ENCODE measurements at regions not wholly inside any gene's neighbourhood (a gene's known extent, or its start where the extent isn't known, plus 50 kb on each side); places are given as distances from the start of the nearest gene placed in this dataset.

- DNase-seq (no peak), ATAC-seq (ENCODE audit: low read depth) (no peak)
- H3K4me3 ChIP-seq (ENCODE audit: control extremely low read depth in 1 of 5, extremely low read depth in 1 of 5, insufficient read depth in 1 of 5, low read depth in 2 of 5, low read length in 4 of 5) = no peak overlapping the region
- H3K4me2 ChIP-seq (replicated peaks; ENCODE audit: low read depth, low read length, poor library complexity, severe bottlenecking) = no peak overlapping the region
- peaks cover 0 to 11% (median 2%) of the 10 kb centered on the region in 4 experiments for H3K27me3 ChIP-seq (replicated peaks in 1 of 4; ENCODE audit: control extremely low read depth in 1 of 4, control insufficient read depth in 3 of 4, insufficient read depth in 4 of 4, low read length in 3 of 4)
- Mint-ChIP-seq H3K9me3 (ENCODE audit: insufficient read depth) (peaks cover 26% of the 10 kb centered on the region), H3K27ac (no peak overlapping the region), H3K4me3 (no peak overlapping the region), H3K4me1 (no peaks in the 10 kb centered on the region), H3K27me3 (peaks cover 27% of the 10 kb centered on the region)
- TF ChIP-seq CTCF (IDR thresholded peaks at IDR 0.05) (no peak), EZH2 (IDR thresholded peaks at IDR 0.05; ENCODE audit: borderline replicate concordance, insufficient read depth, low read depth, low read length, poor library complexity, severe bottlenecking) (no peak)
- POLR2A ChIA-PET = no interaction called here
- no peak overlapping the region for H3K9ac ChIP-seq (ENCODE audit: low read length)
- no peak overlapping the region for H3K27ac ChIP-seq (ENCODE audit: low read length in 2 of 2)
- H3K4me1 ChIP-seq (ENCODE audit: control insufficient read depth in 2 of 2, insufficient read depth in 2 of 2, low read length in 2 of 2) = no peaks in the 10 kb centered on the region
- H4K20me1 ChIP-seq (ENCODE audit: control insufficient read depth, insufficient read depth, low read length, poor library complexity, severe bottlenecking) = no peaks in the 10 kb centered on the region
- no peak overlapping the region for H2AFZ ChIP-seq (ENCODE audit: insufficient read depth, low read depth, low read length, poor library complexity, severe bottlenecking)
- H3K9me3 ChIP-seq (ENCODE audit: control extremely low read depth in 1 of 3, control insufficient read depth in 2 of 3, insufficient read depth in 1 of 3, low read length in 2 of 3) = peaks cover 5 to 27% (median 9%) of the 10 kb centered on the region in 3 donors
- WGBS (ENCODE audit: insufficient coverage) = no CpG with 5 or more reads among the region's 1 CpG
- H3K79me2 ChIP-seq (ENCODE audit: control insufficient read depth, insufficient read depth, low read length) = no peaks in the 10 kb centered on the region
- CTCF ChIA-PET = no interaction called here
- no peaks in the 10 kb centered on the region for H3K36me3 ChIP-seq (replicated peaks in 1 of 2; ENCODE audit: control extremely low read depth in 1 of 2, control insufficient read depth in 1 of 2, extremely low read depth in 1 of 2, insufficient read depth in 2 of 2, low read length in 1 of 2)
- intact Hi-C loops (cut with micrococcal nuclease) = no loop called here
Observed at GRCh38 chr2:54365661-54366060, 90.5 kb upstream of the SPTBN1 start.

DNA sequence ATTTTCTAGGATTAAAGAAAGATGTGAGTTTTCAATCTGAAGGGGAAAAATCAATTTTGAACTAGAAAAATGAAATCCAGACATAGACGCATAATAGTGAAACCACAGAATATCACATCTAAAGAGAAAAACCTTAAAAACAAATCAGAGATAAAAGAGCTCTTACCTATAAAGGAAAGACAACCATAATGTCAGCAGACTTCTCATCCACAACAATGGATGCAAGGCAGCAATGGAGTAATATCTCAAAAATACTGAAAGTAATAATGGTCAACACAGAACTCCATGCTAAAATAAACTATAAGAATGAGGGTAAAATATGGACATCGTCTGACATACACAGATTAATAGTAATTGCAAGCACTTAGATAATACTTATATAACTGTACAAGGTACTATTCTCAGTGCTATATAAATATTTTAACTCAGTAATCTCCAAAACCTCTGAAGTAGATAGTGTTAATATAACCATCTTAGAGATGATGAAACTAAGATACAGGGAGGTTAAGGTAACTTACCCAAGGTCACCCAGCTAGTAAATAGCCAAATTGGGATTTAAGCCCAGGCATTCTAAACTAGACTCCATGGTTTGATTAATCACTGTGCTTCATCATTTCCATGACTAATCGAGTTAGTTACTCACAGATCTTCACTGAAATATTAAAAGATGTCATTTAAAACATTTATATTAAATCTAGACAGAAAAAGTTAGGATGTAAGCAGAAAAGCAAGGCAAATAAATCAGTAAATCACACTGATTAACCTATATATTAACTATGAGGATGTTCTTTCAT, 89.4 kb upstream of the SPTBN1 start:
- CTCF ChIA-PET = no interaction called here

More for the DNA sequence above, 89.4 kb upstream of the SPTBN1 start:
- Mint-ChIP-seq H3K4me3 (no peak overlapping the region), H3K4me1 (no peaks in the 10 kb centered on the region), H3K27me3 (peaks cover 26% of the 10 kb centered on the region), H3K9me3 (ENCODE audit: insufficient read depth) (peaks cover 26% of the 10 kb centered on the region), H3K27ac (no peak overlapping the region)
- intact Hi-C loops (cut with micrococcal nuclease) = no loop called here
- no peak for DNase-seq
- H3K36me3 ChIP-seq (replicated peaks in 1 of 2; ENCODE audit: control extremely low read depth in 1 of 2, control insufficient read depth in 1 of 2, extremely low read depth in 1 of 2, insufficient read depth in 2 of 2, low read length in 1 of 2) = no peaks in the 10 kb centered on the region
- H3K4me1 ChIP-seq (ENCODE audit: control insufficient read depth in 2 of 2, insufficient read depth in 2 of 2, low read length in 2 of 2) = no peaks in the 10 kb centered on the region
- H3K27me3 ChIP-seq (replicated peaks in 1 of 4; ENCODE audit: control extremely low read depth in 1 of 4, control insufficient read depth in 3 of 4, insufficient read depth in 4 of 4, low read length in 3 of 4) = peaks cover 0 to 7% (median 2%) of the 10 kb centered on the region in 4 experiments
- no peaks in the 10 kb centered on the region for H3K79me2 ChIP-seq (ENCODE audit: control insufficient read depth, insufficient read depth, low read length)
- H4K20me1 ChIP-seq (ENCODE audit: control insufficient read depth, insufficient read depth, low read length, poor library complexity, severe bottlenecking) = no peaks in the 10 kb centered on the region
- H3K4me2 ChIP-seq (replicated peaks; ENCODE audit: low read depth, low read length, poor library complexity, severe bottlenecking) = no peak overlapping the region
- ATAC-seq (ENCODE audit: low read depth) = no peak
- WGBS (ENCODE audit: insufficient coverage) = no CpG with 5 or more reads among the region's 3 CpGs
- TF ChIP-seq EZH2 (IDR thresholded peaks at IDR 0.05; ENCODE audit: borderline replicate concordance, insufficient read depth, low read depth, low read length, poor library complexity, severe bottlenecking) (no peak), CTCF (IDR thresholded peaks at IDR 0.05) (no peak)
- H3K4me3 ChIP-seq (ENCODE audit: control extremely low read depth in 1 of 5, extremely low read depth in 1 of 5, insufficient read depth in 1 of 5, low read depth in 2 of 5, low read length in 4 of 5) = no peak overlapping the region
- no peak overlapping the region for H2AFZ ChIP-seq (ENCODE audit: insufficient read depth, low read depth, low read length, poor library complexity, severe bottlenecking)
- H3K27ac ChIP-seq (ENCODE audit: low read length in 2 of 2) = no peak overlapping the region
- H3K9ac ChIP-seq (ENCODE audit: low read length) = no peak overlapping the region
- H3K9me3 ChIP-seq (ENCODE audit: control extremely low read depth in 1 of 3, control insufficient read depth in 2 of 3, insufficient read depth in 1 of 3, low read length in 2 of 3) = peaks cover 5 to 27% (median 9%) of the 10 kb centered on the region in 3 donors
- POLR2A ChIA-PET = no interaction called here
